Transverse colon (tissue), 4 donors: ENCODE measurements at regions not wholly inside any gene's neighbourhood (a gene's known extent, or its start where the extent isn't known, plus 50 kb on each side); places are given as distances from the start of the nearest gene placed in this dataset.

Experiments used
- DNase-seq: peaks from one replicate; pipeline ENCODE4 v3.0.0-alpha.2; 2019
- H3K27ac ChIP-seq, 4 donors: fragments of 200-600 bp; sonication (generic); 2 replicates each; pipeline ENCODE4 v1.5.1; 2016 to 2018; ENCODE audit warnings: inconsistent platforms in 4 of 4
- H3K27me3 ChIP-seq: fragments of 200-600 bp; sonication (generic); 2 replicates; pipeline ENCODE4 v1.5.1; 2017; ENCODE audit warnings: inconsistent platforms
- H3K36me3 ChIP-seq, 4 donors: fragments of 200-600 bp; sonication (generic); 2 replicates each; pipeline ENCODE4 v1.5.1; 2017 to 2019; ENCODE audit warnings: inconsistent platforms in 4 of 4
- H3K4me1 ChIP-seq, 4 donors: fragments of 200-600 bp; sonication (generic); 2 replicates each; pipeline ENCODE4 v1.5.1; 2017 to 2020; ENCODE audit warnings: inconsistent platforms in 4 of 4
- H3K4me3 ChIP-seq, 4 donors: fragments of 200-600 bp; sonication (generic); 1 replicate in 1 of 4; 2 replicates in 3 of 4; pipeline versions ENCODE4 v1.5.1 to v1.6.1; 2017 to 2019; ENCODE audit warnings: inconsistent platforms in 4 of 4
- H3K9me3 ChIP-seq, 2 donors: fragments of 200-600 bp; sonication (generic); 2 replicates each; pipeline ENCODE4 v1.5.1; 2017 to 2019; ENCODE audit warnings: inconsistent platforms in 2 of 2
- CTCF ChIP-seq, 5 experiments: fragments of 200-600 bp in 3 of 5; fragments of 450-650 bp in 2 of 5; sonication (generic) in 3 of 5; IDR thresholded peaks; 1 replicate in 2 of 5; 2 replicates in 3 of 5; pipeline ENCODE4 v1.5.1; 2016 to 2017; ENCODE audit warnings: antibody characterized with exemption in 5 of 5, inconsistent platforms in 3 of 5, mild to moderate bottlenecking in 2 of 5, moderate library complexity in 1 of 5
- EP300 ChIP-seq: sonication (generic); formaldehyde crosslinking; IDR thresholded peaks from one replicate; pipeline ENCODE4 v1.6.1; 2017; ENCODE audit warnings: antibody characterized with exemption, low read depth
- POLR2A ChIP-seq: fragments of 450-650 bp; IDR thresholded peaks from one replicate; pipeline ENCODE4 v1.6.1; 2016; ENCODE audit warnings: antibody characterized with exemption, mild to moderate bottlenecking, moderate library complexity
- POLR2AphosphoS5 ChIP-seq, 3 donors: sonication (generic); formaldehyde crosslinking; IDR thresholded peaks; one replicate each; pipeline ENCODE4 v1.6.1; 2016; ENCODE audit warnings: antibody characterized with exemption in 3 of 3
- WGBS, 2 donors: methylation state at CpG; one replicate each; pipeline ENCODE4 v1.1.5; 2018; ENCODE audit warnings: low coverage in 1 of 2; 5-methylcytosine and 5-hydroxymethylcytosine counted together
- in situ Hi-C, 4 donors: fragments of 200-750 bp; cut with MboI; loops; one replicate each; pipeline versions ENCODE4 v1.15.0 to v1.15.1; 2017; ENCODE audit warnings: low sequenced_read_pairs in 3 of 4, low pct_ligation_motif_present in 1 of 4, low pct_unique_long_range_greater_than_20kb in 1 of 4
- intact Hi-C: fragments of 100-400 bp; cut with DNase I; formaldehyde crosslinking; loops from one replicate; pipeline ENCODE4 v1.15.1; 2023; ENCODE audit warnings: low total_unique reads

GRCh38 chr11:70709596-70709995, 311.3 kb downstream of the CTTN start:
- no peak overlapping the region for H3K27ac ChIP-seq
- WGBS, 2 donors, result 89 to 92% methylated on average over 6 to 16 of the region's 16 CpGs
- TF ChIP-seq EP300, result no peak
- no peak for TF ChIP-seq CTCF (IDR thresholded peaks at IDR 0.05)
- no peak for TF ChIP-seq POLR2AphosphoS5 (IDR thresholded peaks at IDR 0.05)
- no peak for TF ChIP-seq POLR2A
- DNase-seq, result no peak
- in situ Hi-C loops, result no loop called here
- H3K4me3 ChIP-seq, result no peak overlapping the region
- intact Hi-C loops, result no loop called here
- H3K27me3 ChIP-seq, result no peaks in the 10 kb centered on the region
- no peaks in the 10 kb centered on the region for H3K9me3 ChIP-seq
- no peaks in the 10 kb centered on the region for H3K36me3 ChIP-seq
- H3K4me1 ChIP-seq, result peaks cover 0 to 8% (median 0%) of the 10 kb centered on the region in 4 donors

DNA sequence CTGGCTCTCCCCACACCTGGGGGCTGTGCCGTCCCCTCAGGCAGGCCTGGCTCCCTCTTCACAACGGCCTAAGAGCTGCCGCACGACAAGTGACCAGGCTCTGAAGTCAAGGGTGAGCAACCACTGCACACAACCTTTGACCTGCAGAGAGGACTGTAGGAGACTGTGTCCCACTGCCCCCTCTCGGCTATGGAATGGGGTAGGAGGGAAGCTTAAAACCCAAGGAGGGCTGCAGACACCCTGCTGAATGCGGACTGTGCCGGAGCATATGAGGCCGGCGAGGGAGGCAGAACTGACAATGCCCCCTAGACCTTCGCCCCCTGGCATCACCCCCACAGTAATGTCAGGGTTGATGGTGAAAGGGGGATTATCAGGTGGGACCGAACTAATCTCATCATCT, 311.9 kb downstream of the CTTN start:
- H3K4me3 ChIP-seq, result no peak overlapping the region
- no peaks in the 10 kb centered on the region for H3K36me3 ChIP-seq
- no peak overlapping the region for H3K27ac ChIP-seq
- no peaks in the 10 kb centered on the region for H3K9me3 ChIP-seq
- H3K27me3 ChIP-seq, result no peaks in the 10 kb centered on the region
- H3K4me1 ChIP-seq, result peaks cover 0 to 8% (median 0%) of the 10 kb centered on the region in 4 donors
- no peak for TF ChIP-seq POLR2A
- TF ChIP-seq CTCF (IDR thresholded peaks at IDR 0.05), result no peak
- TF ChIP-seq EP300, result no peak
- TF ChIP-seq POLR2AphosphoS5 (IDR thresholded peaks at IDR 0.05), result no peak
- intact Hi-C loops (no loop called here), in situ Hi-C loops (no loop called here)
- WGBS, 2 donors, result 84% methylated on average over 11 of the region's 11 CpGs; no CpG with 5 or more reads in 1 of the 2 donors
- DNase-seq, result no peak

GRCh38 chr11:70710601-70711000, 312.3 kb downstream of the CTTN start:
- WGBS, 2 donors, result 59% methylated on average over 9 of the region's 9 CpGs; no CpG with 5 or more reads in 1 of the 2 donors
- in situ Hi-C loops, result no loop called here

More at GRCh38 chr11:70710601-70711000, 312.3 kb downstream of the CTTN start:
- intact Hi-C loops, result no loop called here
- H3K9me3 ChIP-seq, result no peaks in the 10 kb centered on the region
- no peak overlapping the region for H3K27ac ChIP-seq
- no peak for DNase-seq
- TF ChIP-seq POLR2AphosphoS5 (IDR thresholded peaks at IDR 0.05) (no peak), CTCF (IDR thresholded peaks at IDR 0.05) (no peak), POLR2A (no peak), EP300 (no peak)
- H3K4me3 ChIP-seq, result no peak overlapping the region
- H3K4me1 ChIP-seq, result peaks cover 0 to 8% (median 0%) of the 10 kb centered on the region in 4 donors
- H3K27me3 ChIP-seq, result no peaks in the 10 kb centered on the region
- H3K36me3 ChIP-seq, result no peaks in the 10 kb centered on the region
